ENCODE measurements at regions not wholly inside any gene's neighbourhood (a gene's known extent, or its start where the extent isn't known, plus 50 kb on each side); places are given as distances from the start of the nearest gene placed in this dataset.

- no peak for TF ChIP-seq EZH2 (IDR thresholded peaks at IDR 0.05; ENCODE audit: insufficient read depth, poor library complexity, severe bottlenecking)
- TF ChIP-seq EZH2phosphoT487 (IDR thresholded peaks at IDR 0.05; ENCODE audit: insufficient read depth, low read depth), result no peak
Observed at GRCh38 chr2:199191461-199191860, 266.3 kb downstream of the SATB2 start.
